GM12878 (cell line): ENCODE measurements at regions not wholly inside any gene's neighbourhood (a gene's known extent, or its start where the extent isn't known, plus 50 kb on each side); places are given as distances from the start of the nearest gene placed in this dataset.

Experiments used
- ATAC-seq: fragments of 200-7000 bp; cut with Tn5 transposase; 3 replicates; pipeline ENCODE4 v1.9.1; 2020; ENCODE audit warnings: mild to moderate bottlenecking, moderate library complexity
- BruUV-seq: library from RNA; stranded (reverse); fragments of 400-500 nt; replicated peaks from 2 replicates; lab custom pipeline; 2021; lab: Mats Ljungman, UMichigan
- CTCF ChIA-PET: fragments of 300-600 bp; sonication (Branson Sonifier 250); formaldehyde crosslinking; extraction: SDS; loops from one replicate; lab custom pipeline; 2021; ENCODE audit warnings: inconsistent platforms; lab: Yijun Ruan, JAX
- POLR2A ChIA-PET: fragments of 350-600 bp; formaldehyde crosslinking; extraction: SDS; loops from one replicate; lab custom pipeline; 2021; ENCODE audit warnings: inconsistent platforms; lab: Charles Lee
- RAD21 ChIA-PET: fragments of 300-600 bp; sonication (Branson Sonifier 250); formaldehyde crosslinking; loops from one replicate; lab custom pipeline; 2023; ENCODE audit warnings: antibody characterized with exemption; ENCODE audit not compliant: unreplicated experiment; lab: Charles Lee
- SMC1A ChIA-PET: fragments of 300-600 bp; sonication (Branson Sonifier 250); formaldehyde crosslinking; loops from one replicate; lab custom pipeline; 2023; ENCODE audit not compliant: unreplicated experiment, uncharacterized antibody; lab: Charles Lee
- DNase-seq: peaks from one replicate; pipeline ENCODE4 v3.0.0-alpha.2; 2011; ENCODE audit warnings: low read depth, low spot score
- FAIRE-seq: peaks from 3 replicates; lab custom pipeline; 2011; peaks lifted over from hg19 to GRCh38; lab: Jason Lieb, UNC
- H2AFZ ChIP-seq: 2 replicates; pipeline ENCODE4 v1.6.0; 2011; ENCODE audit warnings: low read depth, low read length, control low read depth; ENCODE audit not compliant: control insufficient read depth
- H3K27ac ChIP-seq: 2 replicates; pipeline ENCODE4 v1.5.1; 2011; ENCODE audit warnings: control low read depth; ENCODE audit not compliant: control insufficient read depth, insufficient read depth
- H3K27me3 ChIP-seq, 2 experiments: replicated peaks in 1 of 2; 2 replicates each; pipeline versions ENCODE4 v1.6.0 to v1.6.1; 2011; ENCODE audit warnings: low read length in 1 of 2; ENCODE audit not compliant: control insufficient read depth in 2 of 2, insufficient read depth in 2 of 2
- H3K36me3 ChIP-seq, 2 experiments: 2 replicates each; pipeline ENCODE4 v1.5.1; 2011; ENCODE audit warnings: low read length in 1 of 2; ENCODE audit not compliant: control insufficient read depth in 2 of 2, insufficient read depth in 2 of 2
- H3K4me1 ChIP-seq: 2 replicates; pipeline ENCODE4 v1.6.1; 2011; ENCODE audit warnings: mild to moderate bottlenecking, low read length, moderate library complexity, mixed read lengths; ENCODE audit not compliant: control insufficient read depth, insufficient read depth
- H3K4me2 ChIP-seq: 2 replicates; pipeline ENCODE4 v1.6.0; 2011; ENCODE audit warnings: control low read depth; ENCODE audit not compliant: control insufficient read depth, insufficient read depth
- H3K4me3 ChIP-seq: fragments of 200-600 bp; sonication (generic); 2 replicates; pipeline ENCODE4 v1.5.1; 2016
- H3K79me2 ChIP-seq: 2 replicates; pipeline ENCODE4 v1.6.0; 2011; ENCODE audit warnings: low read length; ENCODE audit not compliant: control insufficient read depth, insufficient read depth
- H3K9ac ChIP-seq: 2 replicates; pipeline ENCODE4 v1.8.0; 2011; ENCODE audit warnings: low read length, control low read depth, mixed read lengths; ENCODE audit not compliant: control insufficient read depth, insufficient read depth
- H3K9me3 ChIP-seq: replicated peaks from 3 replicates; pipeline ENCODE4 v1.5.1; 2011; ENCODE audit warnings: mild to moderate bottlenecking, low read length; ENCODE audit not compliant: control insufficient read depth, insufficient read depth
- H4K20me1 ChIP-seq: 2 replicates; pipeline ENCODE4 v1.6.0; 2011; ENCODE audit not compliant: control insufficient read depth, insufficient read depth
- BHLHE40 ChIP-seq, 2 experiments: fragments of 450-650 bp in 1 of 2; IDR thresholded peaks; 2 replicates each; pipeline ENCODE4 v1.6.1; 2011 to 2017; ENCODE audit warnings: low read depth in 2 of 2, borderline replicate concordance in 1 of 2, improper control_type of control experiment in 1 of 2, low read length in 1 of 2, mild to moderate bottlenecking in 1 of 2
- ETV6 ChIP-seq, 2 experiments: fragments of 450-650 bp in 1 of 2; IDR thresholded peaks in 1 of 2; conservative IDR thresholded peaks in 1 of 2; 2 replicates each; pipeline ENCODE4 v1.6.1; 2014; ENCODE audit warnings: antibody characterized with exemption in 1 of 2, borderline replicate concordance in 1 of 2, low read depth in 1 of 2, mild to moderate bottlenecking in 1 of 2, moderate library complexity in 1 of 2
- FOS ChIP-seq: IDR thresholded peaks from 3 replicates; pipeline ENCODE4 v1.6.1; 2011; ENCODE audit warnings: borderline replicate concordance; ENCODE audit not compliant: insufficient read length; ENCODE audit errors: extremely low read depth
- HSF1 ChIP-seq: fragments of 150-350 bp; IDR thresholded peaks from 2 replicates; pipeline ENCODE4 v1.6.1; 2014; ENCODE audit warnings: mild to moderate bottlenecking, low read depth, low read length
- IRF3 ChIP-seq: fragments of 450-650 bp; IDR thresholded peaks from 2 replicates; pipeline ENCODE4 v1.6.1; 2014; ENCODE audit warnings: mild to moderate bottlenecking
- JUNB ChIP-seq: IDR thresholded peaks from 2 replicates; pipeline ENCODE4 v1.6.1; 2016; ENCODE audit warnings: antibody characterized with exemption, mild to moderate bottlenecking
- MXI1 ChIP-seq: fragments of 150-350 bp; IDR thresholded peaks from 2 replicates; pipeline ENCODE4 v1.6.1; 2011; ENCODE audit warnings: low read depth, mild to moderate bottlenecking, inconsistent platforms, low read length, improper control_type of control experiment
- POLR2AphosphoS2 ChIP-seq: IDR thresholded peaks from 2 replicates; pipeline ENCODE4 v1.6.1; 2011; ENCODE audit warnings: low read depth, mild to moderate bottlenecking, low read length, improper control_type of control experiment, moderate library complexity
- RB1 ChIP-seq: fragments of 450-650 bp; formaldehyde crosslinking; IDR thresholded peaks from 2 replicates; pipeline ENCODE4 v1.6.1; 2017; ENCODE audit warnings: mild to moderate bottlenecking, borderline replicate concordance
- RUNX3 ChIP-seq: IDR thresholded peaks from 2 replicates; pipeline ENCODE4 v1.6.1; 2012; ENCODE audit warnings: low read length, inconsistent platforms
- TARDBP ChIP-seq: IDR thresholded peaks from 2 replicates; pipeline ENCODE4 v1.6.1; 2016; ENCODE audit warnings: borderline replicate concordance
- WGBS: methylation state at CpG from one replicate; pipeline ENCODE4 v1.1.6; 2016; ENCODE audit warnings: low lambda C conversion rate; ENCODE audit not compliant: insufficient replicate concordance, insufficient coverage; ENCODE audit errors: missing lambda C conversion rate; 5-methylcytosine and 5-hydroxymethylcytosine counted together
- in situ Hi-C: fragments of 300-500 bp; cut with MboI; formaldehyde crosslinking; loops from 9 replicates; pipeline ENCODE4 v1.14.3; 2018; ENCODE audit warnings: mixed read lengths
- intact Hi-C: fragments of 100-400 bp; cut with micrococcal nuclease; formaldehyde crosslinking; loops from one replicate; pipeline ENCODE4 v1.14.2; 2022; ENCODE audit not compliant: unreplicated experiment

- no peak for TF ChIP-seq MXI1
- no peak for TF ChIP-seq IRF3
Measured at GRCh38 chr13:106306748-106307277, 228.6 kb downstream of the EFNB2 start (continued).

- CTCF ChIA-PET: no interaction called here
- Histone ChIP-seq H3K27me3 (no peaks in the 10 kb centered on the region), H3K36me3 (no peaks in the 10 kb centered on the region), H2AFZ (no peak overlapping the region), H4K20me1 (no peaks in the 10 kb centered on the region), H3K4me3 (no peak overlapping the region), H3K4me2 (no peak overlapping the region), H3K9ac (no peak overlapping the region), H3K4me1 (no peaks in the 10 kb centered on the region), H3K27ac (no peak overlapping the region), H3K79me2 (no peaks in the 10 kb centered on the region), H3K9me3 (no peaks in the 10 kb centered on the region)
- 0% methylated on average over 2 of the region's 2 CpGs for WGBS
- POLR2A ChIA-PET: no interaction called here
- ATAC-seq (no peak), DNase-seq (no peak), FAIRE-seq (no peak)
- intact Hi-C loops: no loop called here
- BruUV-seq: no TSS peak
- in situ Hi-C loops: no loop called here
- RAD21 ChIA-PET: no interaction called here
- TF ChIP-seq FOS (no peak), HSF1 (no peak), ETV6 (conservative IDR thresholded peaks at IDR 0.05 in 1 of 2, IDR thresholded peaks at IDR 0.05 in 1 of 2; ENCODE audit: borderline replicate concordance in 1 of 2, low read depth in 1 of 2) (no peak), POLR2AphosphoS2 (no peak), TARDBP (no peak), RB1 (no peak), JUNB (no peak), RUNX3 (no peak), BHLHE40 (IDR thresholded peaks at IDR 0.05; ENCODE audit: borderline replicate concordance in 1 of 2, low read depth in 2 of 2, low read length in 1 of 2) (no peak)
- SMC1A ChIA-PET: no interaction called here
Measured at GRCh38 chr13:106302843-106303242, 232.6 kb downstream of the EFNB2 start.
